ENCODE measurements at regions not wholly inside any gene's neighbourhood (a gene's known extent, or its start where the extent isn't known, plus 50 kb on each side); places are given as distances from the start of the nearest gene placed in this dataset.

GRCh38 chr15:31236184-31237042 is 90.2 kb upstream of the KLF13 start:
- TF ChIP-seq CTCF (IDR thresholded peaks at IDR 0.05) = no peak
- no peak for TF ChIP-seq POLR2A (IDR thresholded peaks at IDR 0.05)

Measured in testis (tissue), 2 donors.